GM23248 (cell line): ENCODE measurements at regions not wholly inside any gene's neighbourhood (a gene's known extent, or its start where the extent isn't known, plus 50 kb on each side); places are given as distances from the start of the nearest gene placed in this dataset.

Source experiments
- DNase-seq: peaks from one replicate; pipeline ENCODE4 v3.0.0-alpha.2; 2015
- H2AFZ ChIP-seq: fragments of 200-600 bp; sonication (generic); 2 replicates; pipeline ENCODE4 v1.6.1; 2016; ENCODE audit warnings: antibody characterized with exemption
- H3F3A ChIP-seq: fragments of 200-600 bp; sonication (generic); 2 replicates; pipeline ENCODE4 v1.6.1; 2016; ENCODE audit warnings: mild to moderate bottlenecking, antibody characterized with exemption, mixed run types; ENCODE audit not compliant: insufficient read depth
- H3K27ac ChIP-seq: fragments of 200-600 bp; sonication (generic); 2 replicates; pipeline ENCODE4 v1.5.1; 2016; ENCODE audit warnings: mild to moderate bottlenecking
- H3K27me3 ChIP-seq: fragments of 200-600 bp; sonication (generic); replicated peaks from 2 replicates; pipeline ENCODE4 v1.6.1; 2016; ENCODE audit warnings: mild to moderate bottlenecking; ENCODE audit not compliant: insufficient read depth
- H3K36me3 ChIP-seq: fragments of 200-600 bp; sonication (generic); 2 replicates; pipeline ENCODE4 v1.6.1; 2016; ENCODE audit warnings: low read depth, mild to moderate bottlenecking
- H3K4me1 ChIP-seq: fragments of 200-600 bp; sonication (generic); 2 replicates; pipeline ENCODE4 v1.6.1; 2016; ENCODE audit warnings: mild to moderate bottlenecking; ENCODE audit not compliant: insufficient read depth
- H3K4me2 ChIP-seq: fragments of 200-600 bp; sonication (generic); one replicate; pipeline ENCODE4 v1.6.1; 2016; ENCODE audit warnings: mild to moderate bottlenecking; ENCODE audit not compliant: unreplicated experiment
- H3K4me3 ChIP-seq: fragments of 200-600 bp; sonication (generic); 2 replicates; pipeline ENCODE4 v1.5.1; 2016; ENCODE audit warnings: mild to moderate bottlenecking
- H3K79me2 ChIP-seq: fragments of 200-600 bp; sonication (generic); 2 replicates; pipeline ENCODE4 v1.6.1; 2016; ENCODE audit warnings: mild to moderate bottlenecking; ENCODE audit not compliant: insufficient read depth
- H3K9ac ChIP-seq: fragments of 200-600 bp; sonication (generic); 2 replicates; pipeline ENCODE4 v1.6.1; 2016; ENCODE audit warnings: mild to moderate bottlenecking
- H3K9me2 ChIP-seq: fragments of 200-600 bp; sonication (generic); 2 replicates; pipeline ENCODE4 v1.6.1; 2016; ENCODE audit warnings: mixed run types, mild to moderate bottlenecking, moderate library complexity; ENCODE audit not compliant: insufficient read depth
- H3K9me3 ChIP-seq: fragments of 200-600 bp; sonication (generic); one replicate; pipeline ENCODE4 v1.6.1; 2017; ENCODE audit warnings: low read depth
- H4K20me1 ChIP-seq: fragments of 200-600 bp; sonication (generic); 2 replicates; pipeline ENCODE4 v1.6.0; 2016; ENCODE audit not compliant: insufficient read depth
- EZH2 ChIP-seq: fragments of 200-600 bp; sonication (generic); IDR thresholded peaks from 2 replicates; pipeline ENCODE4 v1.6.1; 2018; ENCODE audit warnings: antibody characterized with exemption, mild to moderate bottlenecking; ENCODE audit not compliant: insufficient read depth, poor library complexity, severe bottlenecking
- EZH2phosphoT487 ChIP-seq: fragments of 200-600 bp; sonication (generic); IDR thresholded peaks from 2 replicates; pipeline ENCODE4 v1.6.1; 2018; ENCODE audit warnings: antibody characterized with exemption, moderate library complexity, mild to moderate bottlenecking, low read depth; ENCODE audit not compliant: insufficient read depth
- WGBS, 2 experiments: methylation state at CpG; one replicate each; pipeline ENCODE4 v1.1.6; 2015 to 2017; ENCODE audit warnings: low lambda C conversion rate in 2 of 2, low coverage in 1 of 2; ENCODE audit errors: missing lambda C conversion rate in 2 of 2; 5-methylcytosine and 5-hydroxymethylcytosine counted together
- in situ Hi-C: fragments of 300-500 bp; cut with MboI; formaldehyde crosslinking; loops from 2 replicates; pipeline ENCODE4 v1.15.0; 2020

- H4K20me1 ChIP-seq: no peaks in the 10 kb centered on the region
- WGBS, 2 experiments: 43 to 49% methylated on average over 7 of the region's 7 CpGs
These were observed 130.5 kb downstream of the MED15 start for GRCh38 chr22:20637750-20638506.

GRCh38 chr22:20638507-20638870 is 131.1 kb downstream of the MED15 start:
- no peaks in the 10 kb centered on the region for H3K9me2 ChIP-seq
- no peak overlapping the region for H3K4me2 ChIP-seq
- no peak overlapping the region for H3K27ac ChIP-seq
- no peaks in the 10 kb centered on the region for H3K9me3 ChIP-seq
- in situ Hi-C loops: no loop called here
- H3K4me3 ChIP-seq: no peak overlapping the region
- H3K4me1 ChIP-seq: no peaks in the 10 kb centered on the region
- no peak overlapping the region for H2AFZ ChIP-seq
- H3K79me2 ChIP-seq: no peaks in the 10 kb centered on the region
- TF ChIP-seq EZH2phosphoT487 (no peak), EZH2 (no peak)
- peaks cover 48% of the 10 kb centered on the region for H3K27me3 ChIP-seq
- no peak for DNase-seq
- no peak overlapping the region for H3K9ac ChIP-seq
- H4K20me1 ChIP-seq: no peaks in the 10 kb centered on the region
- no peaks in the 10 kb centered on the region for H3F3A ChIP-seq
- H3K36me3 ChIP-seq: no peaks in the 10 kb centered on the region
- 0 to 8% methylated on average over 1 of the region's 1 CpG for WGBS, 2 experiments

More at GRCh38 chr22:20637750-20638506, 130.5 kb downstream of the MED15 start:
- Histone ChIP-seq H3K4me2 (no peak overlapping the region), H3K9me3 (no peaks in the 10 kb centered on the region), H3K9me2 (no peaks in the 10 kb centered on the region), H3K27me3 (peaks cover 45% of the 10 kb centered on the region), H3K79me2 (no peaks in the 10 kb centered on the region), H3K27ac (no peak overlapping the region), H3K4me1 (no peaks in the 10 kb centered on the region), H2AFZ (no peak overlapping the region), H3K4me3 (no peak overlapping the region), H3K9ac (no peak overlapping the region), H3F3A (no peaks in the 10 kb centered on the region), H3K36me3 (no peaks in the 10 kb centered on the region)
- DNase-seq: no peak
- in situ Hi-C loops: no loop called here
- no peak for TF ChIP-seq EZH2
- no peak for TF ChIP-seq EZH2phosphoT487

- Histone ChIP-seq H2AFZ (no peak overlapping the region), H3F3A (no peaks in the 10 kb centered on the region), H3K4me2 (no peak overlapping the region), H3K79me2 (no peaks in the 10 kb centered on the region), H3K9me2 (no peaks in the 10 kb centered on the region), H3K27ac (no peak overlapping the region), H3K36me3 (no peaks in the 10 kb centered on the region), H3K27me3 (peaks cover 48% of the 10 kb centered on the region), H3K4me1 (no peaks in the 10 kb centered on the region), H4K20me1 (no peaks in the 10 kb centered on the region), H3K9ac (no peak overlapping the region), H3K9me3 (no peaks in the 10 kb centered on the region), H3K4me3 (no peak overlapping the region)
- TF ChIP-seq EZH2phosphoT487 (no peak), EZH2 (no peak)
- in situ Hi-C loops: no loop called here
- no peak for DNase-seq
- 53 to 54% methylated on average over 4 of the region's 4 CpGs for WGBS, 2 experiments
These were observed 131.9 kb downstream of the MED15 start for GRCh38 chr22:20639343-20639742.

GRCh38 chr22:20639750-20640149 is 132.3 kb downstream of the MED15 start:
- H3K79me2 ChIP-seq: no peaks in the 10 kb centered on the region
- no peaks in the 10 kb centered on the region for H3F3A ChIP-seq
- in situ Hi-C loops: no loop called here
- H3K9ac ChIP-seq: no peak overlapping the region
- no peak overlapping the region for H2AFZ ChIP-seq
- H3K36me3 ChIP-seq: no peaks in the 10 kb centered on the region
- 59 to 65% methylated on average over 3 of the region's 3 CpGs for WGBS, 2 experiments
- no peak overlapping the region for H3K27ac ChIP-seq
- no peaks in the 10 kb centered on the region for H3K4me1 ChIP-seq
- no peak for DNase-seq
- H3K27me3 ChIP-seq: peaks cover 48% of the 10 kb centered on the region
- H3K9me2 ChIP-seq: no peaks in the 10 kb centered on the region
- no peak for TF ChIP-seq EZH2phosphoT487
- TF ChIP-seq EZH2: no peak
- no peaks in the 10 kb centered on the region for H3K9me3 ChIP-seq
- no peak overlapping the region for H3K4me3 ChIP-seq
- no peaks in the 10 kb centered on the region for H4K20me1 ChIP-seq
- H3K4me2 ChIP-seq: no peak overlapping the region

- Histone ChIP-seq H3K4me2 (no peak overlapping the region), H3K27ac (no peak overlapping the region), H3K36me3 (no peaks in the 10 kb centered on the region), H3K27me3 (peaks cover 51% of the 10 kb centered on the region), H4K20me1 (no peaks in the 10 kb centered on the region), H3K4me3 (no peak overlapping the region), H3K4me1 (no peaks in the 10 kb centered on the region), H3K79me2 (no peaks in the 10 kb centered on the region), H3K9ac (no peak overlapping the region), H3F3A (no peaks in the 10 kb centered on the region), H2AFZ (no peak overlapping the region), H3K9me3 (no peaks in the 10 kb centered on the region), H3K9me2 (no peaks in the 10 kb centered on the region)
- in situ Hi-C loops: no loop called here
- no peak for DNase-seq
- TF ChIP-seq EZH2 (no peak), EZH2phosphoT487 (no peak)
- 45 to 55% methylated on average over 12 of the region's 12 CpGs for WGBS, 2 experiments
These were observed 132.6 kb upstream of the SERPIND1 start for GRCh38 chr22:20641198-20641892.
